Type B pancreatic cell (in vitro differentiated cells): ENCODE measurements at regions not wholly inside any gene's neighbourhood (a gene's known extent, or its start where the extent isn't known, plus 50 kb on each side); places are given as distances from the start of the nearest gene placed in this dataset.

Source experiments
- DNase-seq: peaks from one replicate; pipeline ENCODE4 v3.0.0; 2021; ENCODE audit warnings: mixed read lengths; ENCODE audit not compliant: unreplicated experiment; ENCODE audit errors: extremely low spot score
- H3K27ac Mint-ChIP-seq: 2 replicates; pipeline ENCODE4 v1.8.0; 2021; ENCODE audit warnings: mild to moderate bottlenecking, mixed read lengths
- H3K27me3 Mint-ChIP-seq: 2 replicates; pipeline ENCODE4 v1.8.0; 2021; ENCODE audit warnings: mixed read lengths
- H3K36me3 Mint-ChIP-seq: 2 replicates; pipeline ENCODE4 v1.8.0; 2021; ENCODE audit warnings: mixed read lengths
- H3K4me1 Mint-ChIP-seq: one replicate; pipeline ENCODE4 v1.8.0; 2021; ENCODE audit warnings: mixed read lengths; ENCODE audit not compliant: unreplicated experiment
- H3K4me3 Mint-ChIP-seq: 2 replicates; pipeline ENCODE4 v1.8.0; 2021; ENCODE audit warnings: mild to moderate bottlenecking, mixed read lengths
- H3K9me3 Mint-ChIP-seq: 2 replicates; pipeline ENCODE4 v1.8.0; 2021; ENCODE audit warnings: mixed read lengths
- CTCF ChIP-seq: fragments of 200-600 bp; sonication (generic); conservative IDR thresholded peaks from 2 replicates; pipeline ENCODE4 v1.5.0; 2021; ENCODE audit warnings: antibody characterized with exemption, mild to moderate bottlenecking

DNA sequence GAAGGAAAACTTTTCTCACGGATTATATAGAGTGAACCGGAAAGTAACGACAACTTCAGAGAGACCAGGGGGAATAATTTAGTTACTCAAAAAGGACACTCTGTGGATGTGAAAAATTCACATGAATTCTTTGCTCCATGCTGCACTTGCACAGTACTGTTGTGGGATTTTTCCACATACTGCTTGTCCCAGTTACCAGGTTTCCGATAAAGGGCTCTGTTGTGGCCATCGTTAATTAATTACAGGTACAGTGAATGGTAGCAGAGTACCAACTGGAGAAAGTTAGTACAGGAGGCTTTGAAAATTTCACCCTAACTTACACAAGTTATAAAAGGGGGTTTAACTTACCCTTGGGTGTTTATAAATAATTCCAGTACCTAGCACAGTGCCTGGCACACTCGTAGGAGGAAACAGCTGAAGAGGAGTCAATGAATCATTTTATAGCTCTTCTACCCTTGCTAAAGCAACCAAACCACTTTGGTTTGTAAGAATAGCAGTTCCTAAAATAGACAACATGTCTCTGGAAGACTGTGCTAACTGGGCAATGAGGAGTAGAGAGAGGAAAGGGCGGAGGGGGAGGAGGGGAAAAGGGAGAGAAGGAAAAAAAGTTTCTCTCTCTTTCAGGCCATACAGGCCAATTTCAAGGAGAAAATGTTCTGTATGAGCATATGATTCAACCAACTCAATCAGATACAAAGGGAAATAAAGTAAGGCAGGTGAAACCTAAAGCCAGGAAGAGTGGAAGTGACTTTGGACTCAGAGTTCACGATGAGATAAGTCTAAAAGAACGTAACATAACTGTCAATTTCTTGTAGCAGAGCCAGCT, 98.3 kb upstream of the MAGI3 start:
- Mint-ChIP-seq H3K9me3 (no peaks in the 10 kb centered on the region), H3K36me3 (no peaks in the 10 kb centered on the region), H3K4me1 (no peaks in the 10 kb centered on the region), H3K27me3 (no peaks in the 10 kb centered on the region), H3K27ac (no peak overlapping the region), H3K4me3 (no peak overlapping the region)
- no peak for TF ChIP-seq CTCF
- no peak for DNase-seq

DNA sequence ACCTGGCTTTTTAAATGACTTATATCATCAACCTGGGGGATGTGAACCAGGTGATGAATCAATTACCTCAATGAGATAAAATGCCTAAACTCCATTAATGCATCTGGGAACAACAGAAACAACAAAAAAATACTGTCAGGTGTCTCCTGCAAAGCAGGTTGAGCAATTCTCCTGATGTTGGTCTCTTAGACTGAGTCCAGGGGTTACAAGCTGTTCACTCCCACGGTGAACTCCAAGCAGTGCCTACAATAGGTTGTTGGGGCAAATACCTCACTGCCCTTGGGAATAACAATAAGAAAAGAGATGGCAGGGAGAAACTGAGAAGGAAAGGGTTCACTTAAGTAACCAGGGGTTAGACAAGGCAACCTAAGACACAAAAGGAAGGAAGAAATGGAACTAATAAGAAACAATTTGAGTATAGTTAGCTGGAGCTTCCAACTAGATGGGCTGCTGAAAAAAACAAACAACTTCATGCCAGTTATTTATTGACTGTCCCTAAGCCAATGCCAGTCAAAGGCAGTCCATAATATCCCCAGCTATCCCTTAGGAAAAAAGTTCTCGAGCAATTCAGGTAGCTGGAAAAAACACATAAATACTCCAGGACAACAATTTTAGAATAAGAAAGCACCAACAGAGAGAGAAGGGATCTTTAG, 97.6 kb upstream of the MAGI3 start:
- Mint-ChIP-seq H3K27me3 (no peaks in the 10 kb centered on the region), H3K27ac (no peak overlapping the region), H3K4me1 (no peaks in the 10 kb centered on the region), H3K36me3 (no peaks in the 10 kb centered on the region), H3K9me3 (no peaks in the 10 kb centered on the region), H3K4me3 (no peak overlapping the region)
- DNase-seq = no peak
- TF ChIP-seq CTCF = no peak

DNA sequence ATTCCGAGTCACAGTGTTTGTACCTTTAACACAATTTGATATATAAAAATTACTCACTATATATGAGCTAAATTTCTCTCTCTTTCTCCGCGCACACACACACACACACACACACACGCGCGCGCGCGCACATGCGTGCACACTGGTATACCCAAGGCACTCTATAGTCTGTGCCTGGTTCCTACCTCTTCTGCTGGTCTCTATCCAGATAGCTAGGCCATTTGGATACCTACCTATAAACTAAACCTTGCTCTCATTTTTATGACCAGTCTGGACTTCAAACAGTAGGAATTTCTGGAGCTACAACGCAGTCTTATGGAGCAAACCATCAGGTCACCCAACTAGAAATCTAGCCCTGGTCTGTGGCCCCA, 97.1 kb upstream of the MAGI3 start:
- TF ChIP-seq CTCF = no peak
- Mint-ChIP-seq H3K27me3 (no peaks in the 10 kb centered on the region), H3K4me1 (no peaks in the 10 kb centered on the region), H3K27ac (no peak overlapping the region), H3K9me3 (no peaks in the 10 kb centered on the region), H3K36me3 (no peaks in the 10 kb centered on the region), H3K4me3 (no peak overlapping the region)
- no peak for DNase-seq

DNA sequence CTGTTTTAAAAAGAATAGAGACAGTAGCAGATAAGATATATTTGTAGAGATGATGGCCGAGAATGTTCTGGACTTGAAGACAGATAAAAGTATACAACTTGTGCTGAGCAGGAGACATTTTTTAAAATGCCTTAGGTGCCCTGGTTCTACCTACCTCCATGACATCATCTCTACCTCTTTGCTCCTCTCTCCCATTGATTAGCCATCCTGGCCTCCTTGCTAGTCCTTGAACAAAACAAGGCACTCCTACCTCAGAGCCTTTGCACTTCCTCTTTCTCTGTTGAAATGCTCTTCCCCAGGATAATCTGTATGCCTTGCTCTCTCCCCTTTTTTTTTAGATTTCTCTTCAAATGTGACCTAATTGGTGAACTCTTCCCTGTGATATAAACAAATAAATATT, 92.6 kb upstream of the MAGI3 start:
- no peaks in the 10 kb centered on the region for H3K4me1 Mint-ChIP-seq
- H3K27me3 Mint-ChIP-seq = no peaks in the 10 kb centered on the region
- no peak overlapping the region for H3K27ac Mint-ChIP-seq
- no peaks in the 10 kb centered on the region for H3K36me3 Mint-ChIP-seq
- H3K9me3 Mint-ChIP-seq = no peaks in the 10 kb centered on the region
- no peak for DNase-seq
- H3K4me3 Mint-ChIP-seq = no peak overlapping the region
- no peak for TF ChIP-seq CTCF

DNA sequence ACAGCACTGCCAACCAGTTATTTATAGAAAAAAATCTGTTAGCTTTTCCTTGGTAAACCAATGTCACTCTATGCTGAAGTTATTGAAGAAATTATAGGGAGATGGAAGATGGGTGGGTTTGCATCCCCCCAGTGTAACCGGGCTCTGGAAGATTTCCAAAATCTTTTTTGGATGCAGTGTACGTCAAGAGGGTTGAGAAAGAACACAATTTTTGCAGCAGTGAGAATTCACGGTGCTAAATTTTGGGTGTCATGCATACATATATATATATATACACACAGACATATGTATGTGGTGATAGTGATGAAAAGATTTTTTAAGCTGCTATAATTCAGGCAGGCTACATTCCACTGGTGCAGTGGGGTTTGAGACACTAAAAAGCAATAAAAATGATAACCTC, 91.4 kb upstream of the MAGI3 start:
- DNase-seq = no peak
- Mint-ChIP-seq H3K27me3 (no peaks in the 10 kb centered on the region), H3K9me3 (no peaks in the 10 kb centered on the region), H3K27ac (no peak overlapping the region), H3K36me3 (no peaks in the 10 kb centered on the region), H3K4me1 (no peaks in the 10 kb centered on the region), H3K4me3 (no peak overlapping the region)
- no peak for TF ChIP-seq CTCF
